ENCODE measurements at regions not wholly inside any gene's neighbourhood (a gene's known extent, or its start where the extent isn't known, plus 50 kb on each side); places are given as distances from the start of the nearest gene placed in this dataset.
"Not testable (repeated sequence)": the region's sequence is repeated elsewhere in the genome, so short reads cannot be mapped to it uniquely, and the experiment has no call there.

- intact Hi-C loops (cut with DNase I; ENCODE audit: low total_unique reads): no loop called here
- no peak for DNase-seq (ENCODE audit: low spot score in 2 of 2)
- H3K4me3 ChIP-seq (ENCODE audit: low read depth, poor library complexity, severe bottlenecking): no peak overlapping the region
- TF ChIP-seq POLR2A (IDR thresholded peaks at IDR 0.05) (no peak), CTCF (IDR thresholded peaks at IDR 0.05) (no peak)
These were observed 141.2 kb upstream of the INTU start for GRCh38 chr4:127491571-127491970.

GRCh38 chr4:127496875-127497274, 135.9 kb upstream of the INTU start:
- WGBS, 2 donors: 79 to 83% methylated on average over 9 of the region's 9 CpGs
- intact Hi-C loops (cut with DNase I; ENCODE audit: low total_unique reads); DNase-seq (ENCODE audit: low spot score in 2 of 2); H3K4me3 ChIP-seq (ENCODE audit: low read depth, poor library complexity, severe bottlenecking): not testable (repeated sequence)

GRCh38 chr4:127498366-127498765, 134.4 kb upstream of the INTU start:
- no peak for TF ChIP-seq POLR2A (IDR thresholded peaks at IDR 0.05)
- no peak for TF ChIP-seq CTCF (IDR thresholded peaks at IDR 0.05)
- intact Hi-C loops (cut with DNase I; ENCODE audit: low total_unique reads): no loop called here
- no peak overlapping the region for H3K4me3 ChIP-seq (ENCODE audit: low read depth, poor library complexity, severe bottlenecking)
- no peak for DNase-seq (ENCODE audit: low spot score in 2 of 2)

GRCh38 chr4:127500242-127500641, 132.5 kb upstream of the INTU start:
- DNase-seq (ENCODE audit: low spot score in 2 of 2): no peak
- H3K4me3 ChIP-seq (ENCODE audit: low read depth, poor library complexity, severe bottlenecking): no peak overlapping the region
- intact Hi-C loops (cut with DNase I; ENCODE audit: low total_unique reads): no loop called here
- 75% methylated on average over 2 of the region's 2 CpGs for WGBS, 2 donors
- TF ChIP-seq POLR2A (IDR thresholded peaks at IDR 0.05) (no peak), CTCF (IDR thresholded peaks at IDR 0.05) (no peak)

- TF ChIP-seq POLR2A (IDR thresholded peaks at IDR 0.05) (no peak), CTCF (IDR thresholded peaks at IDR 0.05) (no peak)
- intact Hi-C loops (cut with DNase I; ENCODE audit: low total_unique reads): no loop called here
- DNase-seq (ENCODE audit: low spot score in 2 of 2): no peak
- no peak overlapping the region for H3K4me3 ChIP-seq (ENCODE audit: low read depth, poor library complexity, severe bottlenecking)
These were observed 131.7 kb upstream of the INTU start for GRCh38 chr4:127501103-127501502.

GRCh38 chr4:127503111-127503510, 129.6 kb upstream of the INTU start:
- intact Hi-C loops (cut with DNase I; ENCODE audit: low total_unique reads): no loop called here
- no peak for TF ChIP-seq CTCF (IDR thresholded peaks at IDR 0.05)
- no peak for TF ChIP-seq POLR2A (IDR thresholded peaks at IDR 0.05)
- 74 to 75% methylated on average over 2 of the region's 2 CpGs for WGBS, 2 donors
- no peak overlapping the region for H3K4me3 ChIP-seq (ENCODE audit: low read depth, poor library complexity, severe bottlenecking)
- no peak for DNase-seq (ENCODE audit: low spot score in 2 of 2)

Data from lower leg skin (tissue), 4 donors.